ENCODE measurements at regions not wholly inside any gene's neighbourhood (a gene's known extent, or its start where the extent isn't known, plus 50 kb on each side); places are given as distances from the start of the nearest gene placed in this dataset.

- TF ChIP-seq E2F5 (CRISPR knock-in tag; IDR thresholded peaks at IDR 0.05) (no peak), CBFB (CRISPR knock-in tag; IDR thresholded peaks at IDR 0.05; ENCODE audit: low read depth) (no peak), CREM (CRISPR knock-in tag; IDR thresholded peaks at IDR 0.05) (no peak), NR1H2 (CRISPR knock-in tag; IDR thresholded peaks at IDR 0.05) (no peak), MYBL2 (CRISPR knock-in tag; IDR thresholded peaks at IDR 0.05) (no peak), GABPB1 (CRISPR knock-in tag; IDR thresholded peaks at IDR 0.05) (no peak)
These were observed 278.7 kb upstream of the LARGE1 start (continued) for GRCh38 chr22:34198976-34199375.

- peaks cover 36% of the 10 kb centered on the region for H3K9me3 Mint-ChIP-seq
- ChIA-PET POLR2A (no interaction called here), CTCF (no interaction called here)
- ATAC-seq (no peak), DNase-seq (ENCODE audit: low spot score) (no peak)
- H3K27ac Mint-ChIP-seq: no peak overlapping the region
- peaks cover 4% of the 10 kb centered on the region; the same call in 1 of the 2 replicates for H3K4me1 Mint-ChIP-seq
- H3K36me3 Mint-ChIP-seq: peaks cover 12% of the 10 kb centered on the region; the same call in 1 of the 2 replicates
- H3K27me3 Mint-ChIP-seq (ENCODE audit: low read depth): peaks cover 6% of the 10 kb centered on the region
- TF ChIP-seq HMGA2 (CRISPR knock-in tag; IDR thresholded peaks at IDR 0.05): no peak
- H3K4me3 Mint-ChIP-seq: no peak overlapping the region
These were observed 290.0 kb upstream of the LARGE1 start for GRCh38 chr22:34210301-34210700.

GRCh38 chr22:34214372-34214771 lies 294.1 kb upstream of the LARGE1 start:
- POLR2A ChIA-PET: no interaction called here
- Mint-ChIP-seq H3K27ac (no peak overlapping the region), H3K4me3 (no peak overlapping the region), H3K36me3 (peaks cover 19% of the 10 kb centered on the region), H3K27me3 (ENCODE audit: low read depth) (peaks cover 15% of the 10 kb centered on the region), H3K9me3 (peaks cover 48% of the 10 kb centered on the region), H3K4me1 (peaks cover 4% of the 10 kb centered on the region; the same call in 1 of the 2 replicates)
- DNase-seq (ENCODE audit: low spot score) (no peak), ATAC-seq (no peak)
- peak; percentile 79; the same call in 1 of the 2 replicates for TF ChIP-seq ZNF317 (CRISPR knock-in tag; IDR thresholded peaks at IDR 0.05; ENCODE audit: borderline replicate concordance, low read depth)
- no peak for TF ChIP-seq STAT6 (CRISPR knock-in tag; conservative IDR thresholded peaks at IDR 0.05; ENCODE audit: low read depth)
- CTCF ChIA-PET: no interaction called here

GRCh38 chr22:34225278-34225677 lies 305.0 kb upstream of the LARGE1 start:
- no peak for DNase-seq (ENCODE audit: low spot score)
- peaks cover 10% of the 10 kb centered on the region for H3K9me3 Mint-ChIP-seq
- POLR2A ChIA-PET: no interaction called here
- no peak for TF ChIP-seq ZSCAN18 (CRISPR knock-in tag; IDR thresholded peaks at IDR 0.05)
- TF ChIP-seq ZNF121 (CRISPR knock-in tag; IDR thresholded peaks at IDR 0.05): no peak
- no peak for TF ChIP-seq NR3C1 (CRISPR knock-in tag; conservative IDR thresholded peaks at IDR 0.05; ENCODE audit: low read depth)
- no peak for TF ChIP-seq ZNF671 (CRISPR knock-in tag; IDR thresholded peaks at IDR 0.05)
- TF ChIP-seq CREM (CRISPR knock-in tag; IDR thresholded peaks at IDR 0.05): no peak
- TF ChIP-seq ZNF219 (CRISPR knock-in tag; IDR thresholded peaks at IDR 0.05; ENCODE audit: borderline replicate concordance): no peak
- no peak for TF ChIP-seq IRF2 (CRISPR knock-in tag; IDR thresholded peaks at IDR 0.05; ENCODE audit: borderline replicate concordance, low read depth)
- no peak for TF ChIP-seq ZNF512 (CRISPR knock-in tag; IDR thresholded peaks at IDR 0.05; ENCODE audit: borderline replicate concordance)
- no peak for TF ChIP-seq ZNF263 (CRISPR knock-in tag; IDR thresholded peaks at IDR 0.05; ENCODE audit: low read depth)
- TF ChIP-seq ATF2 (CRISPR knock-in tag; IDR thresholded peaks at IDR 0.05; ENCODE audit: borderline replicate concordance, low read depth): no peak
- no peak for TF ChIP-seq E2F1 (CRISPR knock-in tag; IDR thresholded peaks at IDR 0.05)
- TF ChIP-seq PREB (CRISPR knock-in tag; IDR thresholded peaks at IDR 0.05; ENCODE audit: borderline replicate concordance): no peak
- TF ChIP-seq ZNF138 (CRISPR knock-in tag; conservative IDR thresholded peaks at IDR 0.05): no peak

More at GRCh38 chr22:34225278-34225677, 305.0 kb upstream of the LARGE1 start:
- H3K36me3 Mint-ChIP-seq: peaks cover 4% of the 10 kb centered on the region; the same call in 1 of the 2 replicates
- H3K4me1 Mint-ChIP-seq: peaks cover 16% of the 10 kb centered on the region
- no peak overlapping the region for H3K27ac Mint-ChIP-seq
- ATAC-seq: no peak
- no peak overlapping the region for H3K4me3 Mint-ChIP-seq
- CTCF ChIA-PET: no interaction called here
- peaks cover 2% of the 10 kb centered on the region for H3K27me3 Mint-ChIP-seq (ENCODE audit: low read depth)

Measured in WTC11 (cell line).